Peyer's patch (tissue), 4 donors: ENCODE measurements at regions not wholly inside any gene's neighbourhood (a gene's known extent, or its start where the extent isn't known, plus 50 kb on each side); places are given as distances from the start of the nearest gene placed in this dataset.

Experiments used
- DNase-seq, 3 donors: peaks; one replicate each; pipeline ENCODE4 v3.0.0-alpha.2; 2017 to 2019
- H3K27ac ChIP-seq, 4 donors: fragments of 200-600 bp; sonication (generic); one replicate each; pipeline ENCODE4 v1.5.1; 2016 to 2019
- H3K27me3 ChIP-seq, 2 donors: fragments of 200-600 bp; sonication (generic); one replicate each; pipeline ENCODE4 v1.5.1; 2019
- H3K36me3 ChIP-seq, 3 donors: fragments of 200-600 bp; sonication (generic); one replicate each; pipeline ENCODE4 v1.5.1; 2016 to 2019
- H3K4me1 ChIP-seq, 4 donors: fragments of 200-600 bp; sonication (generic); one replicate each; pipeline ENCODE4 v1.5.1; 2016 to 2019
- H3K4me3 ChIP-seq, 4 donors: fragments of 200-600 bp; sonication (generic); 1 replicate in 3 of 4; 2 replicates in 1 of 4; pipeline ENCODE4 v1.5.1; 2016 to 2019; ENCODE audit warnings: mild to moderate bottlenecking in 1 of 4
- H3K9me3 ChIP-seq, 4 donors: fragments of 200-600 bp; sonication (generic); one replicate each; pipeline ENCODE4 v1.5.1; 2016 to 2019; ENCODE audit warnings: mild to moderate bottlenecking in 1 of 4
- POLR2A ChIP-seq, 2 donors: fragments of 450-650 bp; IDR thresholded peaks; one replicate each; pipeline ENCODE4 v1.5.1; 2017; ENCODE audit warnings: antibody characterized with exemption in 2 of 2, mild to moderate bottlenecking in 2 of 2, moderate library complexity in 2 of 2
- TF ChIP-seq, protein P1 (sequence below), 6 experiments: fragments of 450-650 bp in 4 of 6; fragments of 200-600 bp in 2 of 6; sonication (generic) in 1 of 6; IDR thresholded peaks; one replicate each; pipeline ENCODE4 v1.5.1; 2017 to 2019; ENCODE audit warnings: antibody characterized with exemption in 6 of 6, mild to moderate bottlenecking in 3 of 6, moderate library complexity in 1 of 6

DNA sequence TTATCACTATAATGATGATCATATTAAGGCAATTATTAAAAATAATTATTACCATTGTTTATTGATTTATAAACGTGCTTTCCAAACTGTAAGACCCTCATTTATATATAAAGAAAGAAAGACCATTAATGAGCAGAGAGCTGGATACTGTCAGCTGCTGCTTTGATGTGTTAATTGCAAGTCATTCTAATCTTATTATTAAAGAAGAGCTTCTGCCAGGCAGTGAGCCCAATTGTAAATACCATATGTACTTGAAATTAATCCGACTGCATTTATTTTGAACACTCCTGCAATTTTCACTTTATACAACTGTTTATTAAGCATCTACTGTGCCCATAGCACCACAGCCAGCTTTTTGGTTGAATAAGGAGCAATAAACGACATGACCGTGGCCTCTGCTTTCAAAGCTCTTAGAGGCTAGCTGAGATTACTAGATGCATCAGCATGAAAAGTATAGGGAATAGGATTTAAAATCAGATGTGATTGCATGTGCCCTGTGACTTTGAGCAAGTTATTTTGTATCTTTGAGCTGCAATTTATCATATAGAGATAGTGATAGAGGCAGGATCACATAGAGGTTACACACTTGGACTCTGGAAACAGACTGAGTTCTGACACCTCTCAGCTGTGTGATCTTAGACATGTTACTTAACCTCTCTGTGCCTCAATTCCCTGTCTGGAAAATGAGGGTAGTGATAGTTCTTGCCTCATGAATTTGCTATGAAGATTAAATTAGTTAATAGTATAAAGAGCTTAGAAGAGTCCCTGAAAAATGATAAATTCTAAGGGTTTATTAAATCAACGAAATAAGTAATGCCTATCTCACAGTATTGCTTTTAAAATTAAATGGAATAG, 83.4 kb downstream of the MYCN start:
- no peak for DNase-seq
- Histone ChIP-seq H3K27ac (no peak overlapping the region), H3K36me3 (no peaks in the 10 kb centered on the region), H3K4me3 (no peak overlapping the region), H3K9me3 (no peaks in the 10 kb centered on the region), H3K27me3 (no peaks in the 10 kb centered on the region), H3K4me1 (no peaks in the 10 kb centered on the region)
- TF ChIP-seq POLR2A (IDR thresholded peaks at IDR 0.05) = no peak
- TF ChIP-seq, protein P1, sequence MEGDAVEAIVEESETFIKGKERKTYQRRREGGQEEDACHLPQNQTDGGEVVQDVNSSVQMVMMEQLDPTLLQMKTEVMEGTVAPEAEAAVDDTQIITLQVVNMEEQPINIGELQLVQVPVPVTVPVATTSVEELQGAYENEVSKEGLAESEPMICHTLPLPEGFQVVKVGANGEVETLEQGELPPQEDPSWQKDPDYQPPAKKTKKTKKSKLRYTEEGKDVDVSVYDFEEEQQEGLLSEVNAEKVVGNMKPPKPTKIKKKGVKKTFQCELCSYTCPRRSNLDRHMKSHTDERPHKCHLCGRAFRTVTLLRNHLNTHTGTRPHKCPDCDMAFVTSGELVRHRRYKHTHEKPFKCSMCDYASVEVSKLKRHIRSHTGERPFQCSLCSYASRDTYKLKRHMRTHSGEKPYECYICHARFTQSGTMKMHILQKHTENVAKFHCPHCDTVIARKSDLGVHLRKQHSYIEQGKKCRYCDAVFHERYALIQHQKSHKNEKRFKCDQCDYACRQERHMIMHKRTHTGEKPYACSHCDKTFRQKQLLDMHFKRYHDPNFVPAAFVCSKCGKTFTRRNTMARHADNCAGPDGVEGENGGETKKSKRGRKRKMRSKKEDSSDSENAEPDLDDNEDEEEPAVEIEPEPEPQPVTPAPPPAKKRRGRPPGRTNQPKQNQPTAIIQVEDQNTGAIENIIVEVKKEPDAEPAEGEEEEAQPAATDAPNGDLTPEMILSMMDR (IDR thresholded peaks at IDR 0.05) = no peak

- H3K36me3 ChIP-seq = no peaks in the 10 kb centered on the region
- no peaks in the 10 kb centered on the region for H3K27me3 ChIP-seq
- DNase-seq = no peak
- TF ChIP-seq, protein P1 (IDR thresholded peaks at IDR 0.05) = no peak
- no peaks in the 10 kb centered on the region for H3K9me3 ChIP-seq
- no peak overlapping the region for H3K4me3 ChIP-seq
- H3K27ac ChIP-seq = no peak overlapping the region
- H3K4me1 ChIP-seq = no peaks in the 10 kb centered on the region
Measured at GRCh38 chr2:16022548-16023240, 82.3 kb downstream of the MYCN start.

GRCh38 chr2:16021611-16022363, 81.4 kb downstream of the MYCN start:
- no peak for TF ChIP-seq POLR2A (IDR thresholded peaks at IDR 0.05)
- TF ChIP-seq, protein P1 (IDR thresholded peaks at IDR 0.05) = no peak
- DNase-seq = no peak
- H3K4me1 ChIP-seq = no peaks in the 10 kb centered on the region
- no peaks in the 10 kb centered on the region for H3K27me3 ChIP-seq
- no peak overlapping the region for H3K27ac ChIP-seq
- H3K4me3 ChIP-seq = no peak overlapping the region
- H3K9me3 ChIP-seq = no peaks in the 10 kb centered on the region
- H3K36me3 ChIP-seq = no peaks in the 10 kb centered on the region

- no peak overlapping the region for H3K4me3 ChIP-seq
- no peaks in the 10 kb centered on the region for H3K4me1 ChIP-seq
- H3K27me3 ChIP-seq = no peaks in the 10 kb centered on the region
- no peak for DNase-seq
- TF ChIP-seq, protein P1 (IDR thresholded peaks at IDR 0.05) = no peak
- no peak for TF ChIP-seq POLR2A (IDR thresholded peaks at IDR 0.05)
- H3K27ac ChIP-seq = no peak overlapping the region
- no peaks in the 10 kb centered on the region for H3K9me3 ChIP-seq
- no peaks in the 10 kb centered on the region for H3K36me3 ChIP-seq
Measured at GRCh38 chr2:16020389-16021008, 80.1 kb downstream of the MYCN start.

GRCh38 chr2:16019617-16020351, 79.4 kb downstream of the MYCN start:
- Histone ChIP-seq H3K9me3 (no peaks in the 10 kb centered on the region), H3K36me3 (no peaks in the 10 kb centered on the region), H3K27me3 (no peaks in the 10 kb centered on the region), H3K4me1 (no peaks in the 10 kb centered on the region), H3K27ac (no peak overlapping the region), H3K4me3 (no peak overlapping the region)
- DNase-seq = no peak
- TF ChIP-seq POLR2A (IDR thresholded peaks at IDR 0.05) = no peak
- TF ChIP-seq, protein P1 (IDR thresholded peaks at IDR 0.05) = no peak
